PC-3 (cell line): ENCODE measurements at regions not wholly inside any gene's neighbourhood (a gene's known extent, or its start where the extent isn't known, plus 50 kb on each side); places are given as distances from the start of the nearest gene placed in this dataset.

Source experiments
- ATAC-seq: fragments of 200-7000 bp; cut with Tn5 transposase; 2 replicates; pipeline ENCODE4 v1.9.1; 2020; ENCODE audit warnings: mild to moderate bottlenecking, moderate library complexity
- BruUV-seq: library from RNA; stranded (reverse); fragments of 400-500 nt; replicated peaks from 2 replicates; lab custom pipeline; 2021; lab: Mats Ljungman, UMichigan
- CTCF ChIA-PET: fragments of 300-600 bp; sonication (Branson Sonifier 250); formaldehyde crosslinking; loops from one replicate; lab custom pipeline; 2022; ENCODE audit warnings: antibody characterized with exemption; lab: Charles Lee
- POLR2A ChIA-PET: fragments of 300-600 bp; sonication (Branson Sonifier 250); formaldehyde crosslinking; loops from one replicate; lab custom pipeline; 2022; ENCODE audit warnings: antibody characterized with exemption; ENCODE audit not compliant: unreplicated experiment; lab: Charles Lee
- DNase-seq: peaks from one replicate; pipeline ENCODE4 v3.0.0-alpha.2; 2015
- H2AFZ ChIP-seq: fragments of 300-600 bp; sonication (generic); 2 replicates; pipeline ENCODE4 v1.6.0; 2016; ENCODE audit warnings: antibody characterized with exemption, low read length
- H3F3A ChIP-seq: fragments of 300-600 bp; sonication (generic); one replicate; pipeline ENCODE4 v1.6.0; 2017; ENCODE audit warnings: antibody characterized with exemption, low read length, control low read depth, mild to moderate bottlenecking; ENCODE audit not compliant: unreplicated experiment
- H3K27ac ChIP-seq: fragments of 300-600 bp; sonication (generic); 2 replicates; pipeline ENCODE4 v1.5.1; 2016; ENCODE audit warnings: mild to moderate bottlenecking, low read length
- H3K27me3 ChIP-seq: fragments of 300-600 bp; sonication (generic); 2 replicates; pipeline ENCODE4 v1.6.1; 2016; ENCODE audit warnings: low read length, mixed read lengths
- H3K36me3 ChIP-seq: fragments of 300-600 bp; sonication (generic); 2 replicates; pipeline ENCODE4 v1.6.1; 2016; ENCODE audit warnings: low read depth, mixed run types, low read length, mixed read lengths
- H3K4me1 ChIP-seq: fragments of 300-600 bp; sonication (generic); 2 replicates; pipeline ENCODE4 v1.5.1; 2016; ENCODE audit warnings: low read length; ENCODE audit not compliant: insufficient read depth
- H3K4me2 ChIP-seq: fragments of 300-600 bp; sonication (generic); 2 replicates; pipeline ENCODE4 v1.6.0; 2016; ENCODE audit warnings: low read length
- H3K4me3 ChIP-seq: fragments of 300-600 bp; sonication (generic); 2 replicates; pipeline ENCODE4 v1.5.1; 2016; ENCODE audit warnings: mild to moderate bottlenecking, low read length, mixed read lengths
- H3K79me2 ChIP-seq: fragments of 300-600 bp; sonication (generic); 2 replicates; pipeline ENCODE4 v1.6.1; 2017; ENCODE audit warnings: low read length, mixed read lengths
- H3K9ac ChIP-seq: fragments of 300-600 bp; sonication (generic); 2 replicates; pipeline ENCODE4 v1.6.0; 2016; ENCODE audit warnings: mild to moderate bottlenecking, low read length
- H3K9me2 ChIP-seq: fragments of 300-600 bp; sonication (generic); replicated peaks from 2 replicates; pipeline ENCODE4 v1.6.1; 2016; ENCODE audit warnings: mixed run types, low read length, mixed read lengths
- H3K9me3 ChIP-seq: fragments of 300-600 bp; sonication (generic); 2 replicates; pipeline ENCODE4 v1.6.1; 2016; ENCODE audit warnings: low read length, mixed read lengths
- H4K20me1 ChIP-seq: fragments of 300-600 bp; sonication (generic); 2 replicates; pipeline ENCODE4 v1.6.1; 2016; ENCODE audit warnings: low read length, mixed read lengths
- CTCF ChIP-seq: fragments of 300-600 bp; sonication (generic); conservative IDR thresholded peaks from 2 replicates; pipeline ENCODE4 v1.5.1; 2017; ENCODE audit warnings: antibody characterized with exemption, low read depth, mild to moderate bottlenecking, low read length
- EZH2 ChIP-seq: fragments of 300-600 bp; sonication (generic); IDR thresholded peaks from one replicate; pipeline ENCODE4 v1.6.1; 2017; ENCODE audit warnings: antibody characterized with exemption, mild to moderate bottlenecking, low read length; ENCODE audit not compliant: unreplicated experiment
- EZH2phosphoT487 ChIP-seq: fragments of 300-600 bp; sonication (generic); IDR thresholded peaks from 2 replicates; pipeline ENCODE4 v1.6.1; 2018; ENCODE audit warnings: mild to moderate bottlenecking, antibody characterized with exemption, low read length, borderline replicate concordance
- intact Hi-C: fragments of 100-400 bp; cut with micrococcal nuclease; formaldehyde crosslinking; loops from 2 replicates; pipeline ENCODE4 v1.9.0; 2023

DNA sequence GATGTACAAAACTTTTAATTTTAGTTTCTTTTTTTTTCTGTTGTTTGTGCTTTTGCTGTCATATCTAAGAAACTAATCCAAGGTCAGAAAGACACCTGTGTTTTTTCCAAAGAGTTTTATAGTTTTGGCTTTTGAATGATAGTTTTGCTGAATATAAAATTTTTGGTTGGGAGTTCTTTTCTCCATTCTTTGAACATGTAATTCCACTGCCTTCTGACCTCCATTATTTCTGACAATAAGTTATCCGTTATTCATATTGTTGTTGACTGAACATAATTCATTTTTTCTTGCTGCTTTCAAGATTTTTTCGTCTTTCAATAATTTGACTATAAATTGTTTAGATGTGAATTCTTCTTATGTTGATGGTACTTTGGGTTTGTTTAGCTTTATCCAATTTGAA lies 82.2 kb upstream of the SLC24A2 start:
- Histone ChIP-seq H3K9ac (no peak overlapping the region), H3K9me3 (no peaks in the 10 kb centered on the region), H3K4me3 (no peak overlapping the region), H3F3A (no peaks in the 10 kb centered on the region), H3K9me2 (no peaks in the 10 kb centered on the region), H3K4me2 (no peak overlapping the region), H3K27me3 (peaks cover 4% of the 10 kb centered on the region; the same call in 1 of the 2 replicates), H3K27ac (no peak overlapping the region), H3K79me2 (no peaks in the 10 kb centered on the region), H4K20me1 (no peaks in the 10 kb centered on the region), H2AFZ (no peak overlapping the region), H3K36me3 (no peaks in the 10 kb centered on the region), H3K4me1 (no peaks in the 10 kb centered on the region)
- ChIA-PET CTCF (no interaction called here), POLR2A (no interaction called here)
- no TSS peak for BruUV-seq
- ATAC-seq (no peak), DNase-seq (no peak)
- no peak for TF ChIP-seq CTCF
- no peak for TF ChIP-seq EZH2
- no peak for TF ChIP-seq EZH2phosphoT487
- intact Hi-C loops, result no loop called here

GRCh38 chr9:19840953-19841352 lies 52.1 kb upstream of the SLC24A2 start:
- intact Hi-C loops, result no loop called here
- H3K9me3 ChIP-seq, result no peaks in the 10 kb centered on the region
- TF ChIP-seq EZH2phosphoT487 (no peak), CTCF (no peak), EZH2 (no peak)
- BruUV-seq, result no TSS peak
- H3K79me2 ChIP-seq, result no peaks in the 10 kb centered on the region
- H3K9ac ChIP-seq, result no peak overlapping the region
- CTCF ChIA-PET, result no interaction called here
- H4K20me1 ChIP-seq, result no peaks in the 10 kb centered on the region
- DNase-seq (no peak), ATAC-seq (no peak)
- H3K27me3 ChIP-seq, result no peaks in the 10 kb centered on the region
- H3K4me2 ChIP-seq, result no peak overlapping the region
- no peak overlapping the region for H2AFZ ChIP-seq
- H3K27ac ChIP-seq, result no peak overlapping the region
- H3K9me2 ChIP-seq, result no peaks in the 10 kb centered on the region
- POLR2A ChIA-PET, result no interaction called here
- H3K4me3 ChIP-seq, result no peak overlapping the region
- H3F3A ChIP-seq, result no peaks in the 10 kb centered on the region
- no peaks in the 10 kb centered on the region for H3K4me1 ChIP-seq
- no peaks in the 10 kb centered on the region for H3K36me3 ChIP-seq
